HepG2 (cell line): ENCODE measurements at regions not wholly inside any gene's neighbourhood (a gene's known extent, or its start where the extent isn't known, plus 50 kb on each side); places are given as distances from the start of the nearest gene placed in this dataset.

Source experiments
- MAX ChIP-seq: IDR thresholded peaks from 2 replicates; pipeline ENCODE4 v1.6.1; 2012; ENCODE audit warnings: inconsistent platforms
- PAX8 ChIP-seq: sonication (generic); formaldehyde crosslinking; IDR thresholded peaks from 2 replicates; pipeline ENCODE4 v1.8.0; 2022; ENCODE audit warnings: mild to moderate bottlenecking, missing genetic modification reagents, borderline replicate concordance
- ZNF12 ChIP-seq: sonication (generic); formaldehyde crosslinking; IDR thresholded peaks from 2 replicates; pipeline ENCODE4 v1.5.0; 2020; ENCODE audit warnings: missing genetic modification reagents

GRCh38 chr7:1288996-1289551 lies 56.4 kb downstream of the UNCX start:
- TF ChIP-seq MAX (no peak), PAX8 (CRISPR knock-in tag) (no peak), ZNF12 (CRISPR knock-in tag) (no peak)
